ENCODE measurements at regions not wholly inside any gene's neighbourhood (a gene's known extent, or its start where the extent isn't known, plus 50 kb on each side); places are given as distances from the start of the nearest gene placed in this dataset.

GRCh38 chr19:31126236-31126635, 223.0 kb downstream of the TSHZ3 start:
- H3K27me3 ChIP-seq (ENCODE audit: control insufficient read depth, insufficient read depth, low read length) = no peaks in the 10 kb centered on the region
- ChIA-PET POLR2A (no interaction called here), CTCF (no interaction called here)
- H3K36me3 ChIP-seq (ENCODE audit: control insufficient read depth, insufficient read depth, low read length) = no peaks in the 10 kb centered on the region
- no peak overlapping the region for H3K4me3 ChIP-seq (ENCODE audit: low read depth, low read length)
- DNase-seq (ENCODE audit: low read depth) = no peak
- TF ChIP-seq CTCF (IDR thresholded peaks at IDR 0.05; ENCODE audit: insufficient read depth, low read depth, low read length) = no peak

- TF ChIP-seq CTCF (IDR thresholded peaks at IDR 0.05; ENCODE audit: insufficient read depth, low read depth, low read length) = no peak
- no peak overlapping the region for H3K4me3 ChIP-seq (ENCODE audit: low read depth, low read length)
- H3K36me3 ChIP-seq (ENCODE audit: control insufficient read depth, insufficient read depth, low read length) = no peaks in the 10 kb centered on the region
- POLR2A ChIA-PET = no interaction called here
- DNase-seq (ENCODE audit: low read depth) = no peak
- H3K27me3 ChIP-seq (ENCODE audit: control insufficient read depth, insufficient read depth, low read length) = no peaks in the 10 kb centered on the region
- CTCF ChIA-PET = no interaction called here
Measured at GRCh38 chr19:31125071-31125470, 224.2 kb downstream of the TSHZ3 start.

DNA sequence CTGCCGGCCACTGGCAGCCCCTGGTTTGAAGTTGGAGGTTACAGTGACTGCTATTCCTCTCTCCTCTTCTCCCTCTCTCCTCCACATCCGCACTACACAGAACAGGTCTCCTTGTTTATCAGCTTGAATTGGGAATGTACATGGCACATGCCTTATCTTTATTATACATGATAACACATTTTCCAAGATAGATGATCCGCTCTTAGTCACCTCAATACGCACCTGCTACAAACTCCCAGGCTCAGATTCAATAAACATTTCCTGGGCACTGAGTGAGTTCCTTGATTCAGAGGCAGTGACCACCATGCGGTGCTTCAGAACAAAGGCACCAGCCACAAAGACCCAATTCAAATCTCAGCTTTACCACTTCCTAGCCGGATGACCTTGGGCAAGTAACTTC, 227.7 kb downstream of the TSHZ3 start:
- DNase-seq (ENCODE audit: low read depth) = no peak
- TF ChIP-seq CTCF (IDR thresholded peaks at IDR 0.05; ENCODE audit: insufficient read depth, low read depth, low read length) = no peak
- ChIA-PET POLR2A (no interaction called here), CTCF (no interaction called here)
- Histone ChIP-seq H3K27me3 (ENCODE audit: control insufficient read depth, insufficient read depth, low read length) (no peaks in the 10 kb centered on the region), H3K4me3 (ENCODE audit: low read depth, low read length) (no peak overlapping the region), H3K36me3 (ENCODE audit: control insufficient read depth, insufficient read depth, low read length) (no peaks in the 10 kb centered on the region)

DNA sequence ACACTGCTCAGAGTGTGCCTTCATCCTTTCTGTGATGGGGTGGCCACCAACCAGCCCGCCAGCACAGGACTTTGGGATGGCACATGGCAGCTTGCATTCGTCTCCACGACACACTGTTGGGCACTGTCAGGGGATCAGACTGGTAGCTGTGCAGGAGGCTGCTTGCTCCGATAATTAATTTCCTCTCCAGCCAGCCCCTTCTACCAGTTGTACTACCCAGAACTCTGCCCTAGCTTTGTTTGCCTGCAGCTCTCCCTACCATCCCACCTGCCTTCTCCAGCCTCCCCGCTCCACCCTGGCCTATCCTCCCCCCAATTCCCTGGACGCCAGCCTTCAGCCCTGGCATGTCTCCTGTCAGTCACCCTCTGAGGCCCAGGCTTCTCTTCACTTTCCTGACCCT, 228.3 kb downstream of the TSHZ3 start:
- CTCF ChIA-PET = interaction anchor here (1.6 kb wide), 1 partner anchor 10 kb away, joined by 4 read pairs; no protein-coding TSS in a partner anchor
- TF ChIP-seq CTCF (IDR thresholded peaks at IDR 0.05; ENCODE audit: insufficient read depth, low read depth, low read length) = no peak
- Histone ChIP-seq H3K4me3 (ENCODE audit: low read depth, low read length) (no peak overlapping the region), H3K27me3 (ENCODE audit: control insufficient read depth, insufficient read depth, low read length) (no peaks in the 10 kb centered on the region), H3K36me3 (ENCODE audit: control insufficient read depth, insufficient read depth, low read length) (no peaks in the 10 kb centered on the region)
- no peak for DNase-seq (ENCODE audit: low read depth)
- POLR2A ChIA-PET = no interaction called here

DNA sequence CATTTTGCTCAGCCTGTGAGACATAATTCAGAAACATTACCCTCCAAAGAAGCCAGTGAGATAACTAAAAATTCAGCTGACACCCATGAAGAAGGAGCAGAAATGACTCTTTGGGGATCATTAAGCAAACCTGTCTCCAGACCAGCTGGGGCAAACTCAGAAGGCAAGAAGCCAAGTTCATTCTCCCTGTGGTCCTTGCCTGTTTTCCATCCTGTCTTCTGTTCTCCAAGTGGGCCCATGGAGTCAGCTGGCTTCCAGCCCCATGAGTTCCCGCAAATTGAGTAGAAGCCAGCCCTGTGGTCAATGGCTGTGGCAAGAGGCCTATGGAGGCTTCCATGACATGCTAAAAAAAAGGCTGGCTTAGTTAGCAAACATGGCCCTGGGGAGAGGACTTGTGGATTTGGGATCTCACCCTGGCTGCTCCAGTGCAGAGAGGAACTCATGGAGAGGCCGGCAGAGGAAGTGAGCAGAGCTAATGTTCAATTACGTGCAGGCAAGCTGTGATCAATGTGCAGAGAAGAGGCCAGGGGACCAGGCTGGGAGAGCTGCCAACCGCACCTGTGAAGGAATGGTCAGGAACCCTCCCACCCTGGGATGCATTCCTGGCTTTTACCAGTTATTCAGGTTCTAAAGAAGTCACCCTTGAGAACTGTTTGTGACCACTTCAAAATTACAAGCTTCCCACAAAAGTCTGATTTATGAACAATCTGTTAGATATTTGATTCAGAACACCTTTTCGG, 229.1 kb downstream of the TSHZ3 start:
- H3K36me3 ChIP-seq (ENCODE audit: control insufficient read depth, insufficient read depth, low read length) = no peaks in the 10 kb centered on the region
- POLR2A ChIA-PET = no interaction called here
- no peak for DNase-seq (ENCODE audit: low read depth)
- TF ChIP-seq CTCF (IDR thresholded peaks at IDR 0.05; ENCODE audit: insufficient read depth, low read depth, low read length) = no peak
- CTCF ChIA-PET = interaction anchor here (1.1 to 1.8 kb wide), 3 partner anchors 10 to 108 kb away, joined by 3 to 4 read pairs (median 3); no protein-coding TSS in a partner anchor
- H3K27me3 ChIP-seq (ENCODE audit: control insufficient read depth, insufficient read depth, low read length) = no peaks in the 10 kb centered on the region
- H3K4me3 ChIP-seq (ENCODE audit: low read depth, low read length) = no peak overlapping the region
